Lower lobe of right lung (tissue), 2 donors: ENCODE measurements at regions not wholly inside any gene's neighbourhood (a gene's known extent, or its start where the extent isn't known, plus 50 kb on each side); places are given as distances from the start of the nearest gene placed in this dataset.

Source experiments
- ATAC-seq, 2 donors: fragments of 200-7000 bp; cut with Tn5 transposase; one replicate each; pipeline ENCODE4 v1.9.1; 2020 to 2022; ENCODE audit warnings: mild to moderate bottlenecking in 2 of 2, moderate library complexity in 2 of 2
- DNase-seq: peaks from one replicate; pipeline ENCODE4 v3.0.0-alpha.2; 2020
- H3K27ac ChIP-seq: fragments of 200-600 bp; one replicate; pipeline ENCODE4 v1.8.0; 2022
- H3K27me3 ChIP-seq: fragments of 200-600 bp; one replicate; pipeline ENCODE4 v1.8.0; 2022; ENCODE audit warnings: low read depth
- H3K36me3 ChIP-seq: fragments of 200-600 bp; one replicate; pipeline ENCODE4 v1.8.0; 2022; ENCODE audit warnings: mild to moderate bottlenecking
- H3K4me1 ChIP-seq: fragments of 200-600 bp; one replicate; pipeline ENCODE4 v1.8.0; 2022
- H3K4me3 ChIP-seq: fragments of 200-600 bp; one replicate; pipeline ENCODE4 v1.8.0; 2022; ENCODE audit warnings: mild to moderate bottlenecking
- H3K9me3 ChIP-seq: fragments of 200-600 bp; one replicate; pipeline ENCODE4 v1.8.0; 2022
- CTCF ChIP-seq: fragments of 200-600 bp; IDR thresholded peaks from one replicate; pipeline ENCODE4 v1.8.0; 2022; ENCODE audit warnings: antibody characterized with exemption, mild to moderate bottlenecking
- intact Hi-C: fragments of 100-400 bp; cut with DNase I; formaldehyde crosslinking; loops from one replicate; pipeline ENCODE4 v1.11.0; 2022
- donor health status: DM: no; HTN: yes; CAD: no; lungs with severe emphysema.

DNA sequence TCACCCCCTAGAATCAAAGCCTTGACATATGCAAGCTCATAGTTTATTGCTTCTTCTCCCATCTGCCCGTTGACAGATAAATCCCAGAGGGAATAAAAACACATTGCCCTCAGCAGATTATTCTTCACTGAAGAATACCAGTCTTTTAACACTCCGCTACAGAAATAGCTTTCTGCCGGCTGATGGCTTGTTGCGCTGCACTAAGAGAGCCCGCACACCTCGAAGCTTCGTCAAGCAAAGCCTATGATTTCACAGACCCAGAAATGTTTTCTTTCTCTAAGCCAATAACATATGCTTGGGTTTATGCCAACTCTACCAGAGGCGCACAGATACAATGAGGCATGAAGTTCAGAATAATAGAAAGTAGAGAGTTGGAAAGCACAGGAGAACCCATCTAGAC lies 208.9 kb upstream of the FOXQ1 start:
- ATAC-seq: no peak
- no peaks in the 10 kb centered on the region for H3K4me1 ChIP-seq
- H3K36me3 ChIP-seq: no peaks in the 10 kb centered on the region
- DNase-seq: no peak
- H3K4me3 ChIP-seq: no peak overlapping the region
- intact Hi-C loops: no loop called here
- no peak for TF ChIP-seq CTCF
- no peak overlapping the region for H3K27ac ChIP-seq
- H3K27me3 ChIP-seq: no peaks in the 10 kb centered on the region
- no peaks in the 10 kb centered on the region for H3K9me3 ChIP-seq

- H3K4me1 ChIP-seq: no peaks in the 10 kb centered on the region
- ATAC-seq (no peak), DNase-seq (no peak)
- no peaks in the 10 kb centered on the region for H3K9me3 ChIP-seq
- no peak overlapping the region for H3K27ac ChIP-seq
- H3K27me3 ChIP-seq: no peaks in the 10 kb centered on the region
- H3K36me3 ChIP-seq: no peaks in the 10 kb centered on the region
- TF ChIP-seq CTCF: no peak
- intact Hi-C loops: no loop called here
- H3K4me3 ChIP-seq: no peak overlapping the region
Measured at GRCh38 chr6:1100269-1100668, 211.6 kb upstream of the FOXQ1 start.

DNA sequence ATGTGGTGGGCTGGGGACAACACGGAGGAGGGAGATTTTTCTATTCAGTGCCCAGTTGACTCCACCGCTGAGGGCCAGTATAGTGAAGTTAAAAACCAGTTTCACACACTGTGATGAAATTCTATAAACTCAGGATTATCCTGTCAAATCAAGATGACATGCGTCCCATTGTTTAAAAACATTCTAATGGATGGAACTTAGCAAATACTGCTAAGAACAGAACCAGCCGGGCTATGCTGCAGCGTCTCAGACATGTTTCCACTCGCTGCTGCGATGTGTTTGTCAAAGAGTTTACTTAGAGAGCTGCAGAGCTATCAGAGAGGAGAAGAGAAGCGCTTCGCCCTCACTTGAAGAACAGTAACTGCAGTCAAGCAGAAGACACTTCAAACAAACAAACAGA lies 212.6 kb upstream of the FOXQ1 start:
- no peaks in the 10 kb centered on the region for H3K4me1 ChIP-seq
- H3K36me3 ChIP-seq: no peaks in the 10 kb centered on the region
- intact Hi-C loops: no loop called here
- H3K27me3 ChIP-seq: no peaks in the 10 kb centered on the region
- DNase-seq (no peak), ATAC-seq (no peak)
- no peak overlapping the region for H3K4me3 ChIP-seq
- no peaks in the 10 kb centered on the region for H3K9me3 ChIP-seq
- no peak overlapping the region for H3K27ac ChIP-seq
- TF ChIP-seq CTCF: no peak

DNA sequence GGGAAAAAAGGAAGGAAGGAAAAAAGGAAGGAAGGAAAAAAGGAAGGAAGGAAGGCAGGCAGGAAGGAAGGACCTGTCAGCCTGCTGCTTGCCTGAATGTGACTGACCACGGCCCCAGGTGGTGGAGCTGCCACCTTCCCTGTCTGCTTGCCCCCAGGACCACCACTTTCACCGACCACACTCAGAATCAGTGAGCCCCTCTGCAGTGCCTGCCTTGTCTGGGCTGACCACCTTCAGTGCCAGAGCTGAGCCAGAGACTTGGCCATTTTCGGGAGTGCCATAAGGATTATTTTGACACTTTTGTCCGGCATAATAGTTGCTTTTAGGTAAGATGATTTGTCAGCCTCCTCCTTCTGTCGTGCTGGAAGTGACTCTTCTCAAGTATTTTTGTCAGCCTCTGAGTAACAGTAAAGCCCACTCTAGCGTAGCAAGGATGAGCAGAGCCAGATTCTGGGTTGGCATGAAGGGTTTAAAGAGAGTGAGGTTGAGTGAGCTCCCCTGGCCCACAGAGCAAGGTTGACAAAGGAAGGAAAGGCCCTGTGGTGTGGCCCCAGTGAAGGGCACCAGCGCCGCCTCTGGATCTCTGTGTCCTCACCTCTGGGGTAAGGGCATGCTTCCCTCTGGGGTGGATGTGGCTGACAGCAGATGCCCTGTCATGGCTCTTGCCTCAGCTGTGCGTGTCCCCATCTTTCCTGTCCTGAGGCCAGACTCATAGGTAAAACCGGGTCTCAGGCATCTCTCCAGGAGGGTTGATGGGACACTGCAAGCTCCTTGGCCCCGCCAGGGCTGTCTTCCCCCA lies 214.7 kb upstream of the FOXQ1 start:
- DNase-seq (no peak), ATAC-seq (no peak)
- H3K36me3 ChIP-seq: no peaks in the 10 kb centered on the region
- no peaks in the 10 kb centered on the region for H3K4me1 ChIP-seq
- no peak overlapping the region for H3K27ac ChIP-seq
- intact Hi-C loops: no loop called here
- H3K27me3 ChIP-seq: no peaks in the 10 kb centered on the region
- H3K4me3 ChIP-seq: no peak overlapping the region
- TF ChIP-seq CTCF: no peak
- no peaks in the 10 kb centered on the region for H3K9me3 ChIP-seq

- intact Hi-C loops: no loop called here
- DNase-seq: no peak
- Histone ChIP-seq H3K27me3 (no peaks in the 10 kb centered on the region), H3K4me3 (no peak overlapping the region), H3K27ac (no peak overlapping the region), H3K4me1 (no peaks in the 10 kb centered on the region), H3K9me3 (no peaks in the 10 kb centered on the region), H3K36me3 (no peaks in the 10 kb centered on the region)
- ATAC-seq: no peak
- no peak for TF ChIP-seq CTCF
Measured at GRCh38 chr6:1094306-1094705, 217.6 kb upstream of the FOXQ1 start.
